HepG2 (cell line): ENCODE measurements at regions not wholly inside any gene's neighbourhood (a gene's known extent, or its start where the extent isn't known, plus 50 kb on each side); places are given as distances from the start of the nearest gene placed in this dataset.

Experiments used
- ATAC-seq: fragments of 200-7000 bp; cut with Tn5 transposase; 3 replicates; pipeline ENCODE4 v1.9.1; 2020; ENCODE audit warnings: mild to moderate bottlenecking, moderate library complexity
- BruUV-seq: library from RNA; stranded (reverse); fragments of 400-500 nt; replicated peaks from 2 replicates; lab custom pipeline; 2021; lab: Mats Ljungman, UMichigan
- CTCF ChIA-PET: fragments of 300-600 bp; formaldehyde crosslinking; extraction: SDS; loops from one replicate; lab custom pipeline; 2021; ENCODE audit warnings: low total read pairs, inconsistent platforms, low intra/inter-chr PET ratio; lab: Yijun Ruan, JAX
- POLR2A ChIA-PET: fragments of 350-600 bp; sonication (Branson Sonifier 250); formaldehyde crosslinking; loops from one replicate; lab custom pipeline; 2020; ENCODE audit warnings: antibody characterized with exemption, inconsistent platforms; lab: Yijun Ruan, JAX
- DNase-seq: peaks from one replicate; pipeline ENCODE4 v3.0.0-alpha.2; 2015; ENCODE audit warnings: low spot score
- FAIRE-seq: peaks from 3 replicates; lab custom pipeline; 2011; peaks lifted over from hg19 to GRCh38; lab: Jason Lieb, UNC
- H2AFZ ChIP-seq: one replicate; pipeline ENCODE4 v1.6.1; 2011; ENCODE audit warnings: low read length, inconsistent platforms
- H3K27ac ChIP-seq: fragments of 300-600 bp; 3 replicates; pipeline ENCODE4 v1.8.0; 2011; ENCODE audit warnings: mixed run types, mild to moderate bottlenecking, mixed read lengths, low read length, inconsistent platforms; ENCODE audit not compliant: insufficient read depth; ENCODE audit errors: extremely low read length
- H3K27me3 ChIP-seq, 2 experiments: fragments of 200-600 bp in 1 of 2; 2 replicates in 1 of 2; 3 replicates in 1 of 2; pipeline versions ENCODE4 v1.6.0 to v1.8.0; 2011; ENCODE audit warnings: low read length in 2 of 2, mild to moderate bottlenecking in 2 of 2, moderate library complexity in 2 of 2, inconsistent platforms in 1 of 2; ENCODE audit not compliant: insufficient read depth in 2 of 2, control insufficient read depth in 1 of 2
- H3K36me3 ChIP-seq, 2 experiments: fragments of 200-600 bp in 1 of 2; replicated peaks in 1 of 2; 2 replicates in 1 of 2; 3 replicates in 1 of 2; pipeline versions ENCODE4 v1.5.1 to v1.8.0; 2011; ENCODE audit warnings: low read length in 2 of 2, inconsistent platforms in 1 of 2; ENCODE audit not compliant: insufficient read depth in 2 of 2, control insufficient read depth in 1 of 2
- H3K4me1 ChIP-seq: 2 replicates; pipeline ENCODE4 v1.5.1; 2012; ENCODE audit warnings: low read length, inconsistent platforms; ENCODE audit not compliant: insufficient read depth
- H3K4me2 ChIP-seq: 2 replicates; pipeline ENCODE4 v1.6.0; 2011; ENCODE audit warnings: low read depth, low read length, inconsistent platforms
- H3K4me3 ChIP-seq, 3 experiments: fragments of 200-600 bp in 1 of 3; sonication (generic), shearing (Covaris generic) in 1 of 3; replicated peaks in 1 of 3; 2 replicates each; pipeline ENCODE4 v1.5.1; 2011 to 2016; ENCODE audit warnings: low read length in 3 of 3, inconsistent platforms in 2 of 3, low read depth in 2 of 3, mild to moderate bottlenecking in 2 of 3, control low read depth in 1 of 3, mixed read lengths in 1 of 3; ENCODE audit not compliant: insufficient read depth in 1 of 3
- H3K79me2 ChIP-seq: one replicate; pipeline ENCODE4 v1.6.1; 2011; ENCODE audit warnings: low read length, inconsistent platforms; ENCODE audit not compliant: insufficient read depth
- H3K9ac ChIP-seq: 2 replicates; pipeline ENCODE4 v1.6.0; 2011; ENCODE audit warnings: mild to moderate bottlenecking, low read depth, low read length, inconsistent platforms; ENCODE audit not compliant: insufficient read depth
- H3K9me3 ChIP-seq: 2 replicates; pipeline ENCODE4 v1.5.1; 2012; ENCODE audit warnings: mild to moderate bottlenecking, low read length
- H4K20me1 ChIP-seq: 2 replicates; pipeline ENCODE4 v1.6.0; 2011; ENCODE audit warnings: inconsistent platforms, mild to moderate bottlenecking, low read length, moderate library complexity; ENCODE audit not compliant: insufficient read depth
- KDM3A ChIP-seq: IDR thresholded peaks from 2 replicates; pipeline ENCODE4 v1.6.1; 2018; ENCODE audit warnings: low read depth, missing compliant biosample characterization
- MYNN ChIP-seq: sonication (generic); formaldehyde crosslinking; IDR thresholded peaks from 2 replicates; pipeline ENCODE4 v1.4.0; 2020; ENCODE audit warnings: mild to moderate bottlenecking, low read depth, missing genetic modification reagents
- NFKBIZ ChIP-seq: IDR thresholded peaks from 2 replicates; pipeline ENCODE4 v1.6.1; 2018; ENCODE audit warnings: missing genetic modification reagents, missing compliant biosample characterization
- NPAS2 ChIP-seq: sonication (generic); formaldehyde crosslinking; IDR thresholded peaks from 2 replicates; pipeline ENCODE4 v1.8.0; 2022; ENCODE audit warnings: mild to moderate bottlenecking, missing genetic modification reagents, borderline replicate concordance
- SUZ12 ChIP-seq: fragments of 150-350 bp; IDR thresholded peaks from 2 replicates; pipeline ENCODE4 v1.6.1; 2014; ENCODE audit warnings: low read depth, low read length
- ZMYM4 ChIP-seq: sonication (generic); formaldehyde crosslinking; IDR thresholded peaks from 2 replicates; pipeline ENCODE4 v1.8.1; 2023; ENCODE audit warnings: mild to moderate bottlenecking, missing genetic modification reagents
- ZNF598 ChIP-seq: sonication (generic); formaldehyde crosslinking; IDR thresholded peaks from 2 replicates; pipeline ENCODE4 v1.5.1; 2020; ENCODE audit warnings: mild to moderate bottlenecking, missing genetic modification reagents, borderline replicate concordance
- WGBS: methylation state at CpG from one replicate; pipeline ENCODE4 v1.1.6; 2017; ENCODE audit warnings: low lambda C conversion rate; 5-methylcytosine and 5-hydroxymethylcytosine counted together
- in situ Hi-C: cut with HindIII; loops from 2 replicates; pipeline ENCODE4 v1.10.0; 2017; ENCODE audit warnings: low pct_unique_long_range_greater_than_20kb; ENCODE audit not compliant: extremely low pct_ligation_motif_present
- intact Hi-C: fragments of 100-400 bp; cut with micrococcal nuclease; formaldehyde crosslinking; loops from one replicate; pipeline ENCODE4 v1.10.0; 2022; ENCODE audit not compliant: unreplicated experiment
- TF ChIP-seq, protein P1 (sequence below): sonication (generic); formaldehyde crosslinking; IDR thresholded peaks from 2 replicates; pipeline ENCODE4 v1.8.1; 2023; ENCODE audit warnings: mild to moderate bottlenecking, missing genetic modification reagents
- TF ChIP-seq, protein P2 (sequence below): sonication (generic); formaldehyde crosslinking; IDR thresholded peaks from 2 replicates; pipeline ENCODE4 v1.4.0; 2020; ENCODE audit warnings: missing genetic modification reagents, borderline replicate concordance
- TF ChIP-seq, protein P3 (sequence below): IDR thresholded peaks from 2 replicates; pipeline ENCODE4 v1.6.1; 2016; ENCODE audit warnings: mild to moderate bottlenecking, missing biosample characterization, missing genetic modification reagents
- TF ChIP-seq, protein P4 (sequence below): sonication (generic); formaldehyde crosslinking; IDR thresholded peaks from 2 replicates; pipeline ENCODE4 v1.5.0; 2020; ENCODE audit warnings: mild to moderate bottlenecking, missing genetic modification reagents, moderate library complexity

GRCh38 chr4:110914791-110915190 lies 291.9 kb upstream of the PITX2 start:
- Histone ChIP-seq H3K9ac (no peak overlapping the region), H3K27me3 (no peaks in the 10 kb centered on the region), H3K27ac (no peak overlapping the region), H3K79me2 (no peaks in the 10 kb centered on the region), H3K4me3 (no peak overlapping the region), H3K4me1 (no peaks in the 10 kb centered on the region), H4K20me1 (no peaks in the 10 kb centered on the region), H3K4me2 (no peak overlapping the region), H3K9me3 (no peaks in the 10 kb centered on the region), H2AFZ (no peak overlapping the region), H3K36me3 (no peaks in the 10 kb centered on the region)
- FAIRE-seq (no peak), DNase-seq (no peak), ATAC-seq (no peak)
- intact Hi-C loops = no loop called here
- ChIA-PET POLR2A (no interaction called here), CTCF (no interaction called here)
- no TSS peak for BruUV-seq
- in situ Hi-C loops = no loop called here
- TF ChIP-seq, protein P1, sequence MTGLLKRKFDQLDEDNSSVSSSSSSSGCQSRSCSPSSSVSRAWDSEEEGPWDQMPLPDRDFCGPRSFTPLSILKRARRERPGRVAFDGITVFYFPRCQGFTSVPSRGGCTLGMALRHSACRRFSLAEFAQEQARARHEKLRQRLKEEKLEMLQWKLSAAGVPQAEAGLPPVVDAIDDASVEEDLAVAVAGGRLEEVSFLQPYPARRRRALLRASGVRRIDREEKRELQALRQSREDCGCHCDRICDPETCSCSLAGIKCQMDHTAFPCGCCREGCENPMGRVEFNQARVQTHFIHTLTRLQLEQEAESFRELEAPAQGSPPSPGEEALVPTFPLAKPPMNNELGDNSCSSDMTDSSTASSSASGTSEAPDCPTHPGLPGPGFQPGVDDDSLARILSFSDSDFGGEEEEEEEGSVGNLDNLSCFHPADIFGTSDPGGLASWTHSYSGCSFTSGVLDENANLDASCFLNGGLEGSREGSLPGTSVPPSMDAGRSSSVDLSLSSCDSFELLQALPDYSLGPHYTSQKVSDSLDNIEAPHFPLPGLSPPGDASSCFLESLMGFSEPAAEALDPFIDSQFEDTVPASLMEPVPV (CRISPR knock-in tag) = no peak
- WGBS = 7% methylated on average over 3 of the region's 3 CpGs

DNA sequence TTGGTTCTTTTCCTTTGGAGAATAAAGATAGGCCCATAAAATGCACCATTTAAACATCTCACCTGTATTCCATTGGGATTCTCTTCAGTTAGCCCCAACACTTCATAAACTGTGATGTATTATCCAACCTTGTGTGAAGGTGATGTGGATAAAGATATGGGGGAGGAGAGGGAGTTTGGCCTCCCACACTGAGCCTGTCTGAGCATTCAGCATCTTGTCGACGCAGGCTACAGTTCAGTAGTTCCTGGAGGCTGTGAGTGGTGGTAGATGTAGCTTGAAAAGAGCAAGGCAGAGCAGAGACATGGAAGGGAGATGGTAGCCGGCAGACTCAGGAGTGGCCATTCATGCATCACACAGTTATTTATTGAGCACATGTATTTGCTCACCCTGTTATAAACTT lies 292.4 kb upstream of the PITX2 start:
- no TSS peak for BruUV-seq
- H3K9me3 ChIP-seq = no peaks in the 10 kb centered on the region
- H3K4me3 ChIP-seq = no peak overlapping the region
- 2% methylated on average over 3 of the region's 3 CpGs for WGBS
- CTCF ChIA-PET = no interaction called here
- no peak overlapping the region for H3K27ac ChIP-seq
- DNase-seq (no peak), FAIRE-seq (no peak), ATAC-seq (no peak)
- H3K27me3 ChIP-seq = no peaks in the 10 kb centered on the region
- TF ChIP-seq MYNN (CRISPR knock-in tag) (no peak), SUZ12 (no peak), ZNF598 (CRISPR knock-in tag) (no peak), NPAS2 (CRISPR knock-in tag) (no peak), ZMYM4 (CRISPR knock-in tag) (no peak), KDM3A (CRISPR knock-in tag) (no peak), NFKBIZ (CRISPR knock-in tag) (no peak)
- TF ChIP-seq, protein P2, sequence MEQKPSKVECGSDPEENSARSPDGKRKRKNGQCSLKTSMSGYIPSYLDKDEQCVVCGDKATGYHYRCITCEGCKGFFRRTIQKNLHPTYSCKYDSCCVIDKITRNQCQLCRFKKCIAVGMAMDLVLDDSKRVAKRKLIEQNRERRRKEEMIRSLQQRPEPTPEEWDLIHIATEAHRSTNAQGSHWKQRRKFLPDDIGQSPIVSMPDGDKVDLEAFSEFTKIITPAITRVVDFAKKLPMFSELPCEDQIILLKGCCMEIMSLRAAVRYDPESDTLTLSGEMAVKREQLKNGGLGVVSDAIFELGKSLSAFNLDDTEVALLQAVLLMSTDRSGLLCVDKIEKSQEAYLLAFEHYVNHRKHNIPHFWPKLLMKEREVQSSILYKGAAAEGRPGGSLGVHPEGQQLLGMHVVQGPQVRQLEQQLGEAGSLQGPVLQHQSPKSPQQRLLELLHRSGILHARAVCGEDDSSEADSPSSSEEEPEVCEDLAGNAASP (CRISPR knock-in tag) = no peak
- TF ChIP-seq, protein P3, sequence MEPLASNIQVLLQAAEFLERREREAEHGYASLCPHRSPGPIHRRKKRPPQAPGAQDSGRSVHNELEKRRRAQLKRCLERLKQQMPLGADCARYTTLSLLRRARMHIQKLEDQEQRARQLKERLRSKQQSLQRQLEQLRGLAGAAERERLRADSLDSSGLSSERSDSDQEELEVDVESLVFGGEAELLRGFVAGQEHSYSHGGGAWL = no peak
- TF ChIP-seq, protein P4, sequence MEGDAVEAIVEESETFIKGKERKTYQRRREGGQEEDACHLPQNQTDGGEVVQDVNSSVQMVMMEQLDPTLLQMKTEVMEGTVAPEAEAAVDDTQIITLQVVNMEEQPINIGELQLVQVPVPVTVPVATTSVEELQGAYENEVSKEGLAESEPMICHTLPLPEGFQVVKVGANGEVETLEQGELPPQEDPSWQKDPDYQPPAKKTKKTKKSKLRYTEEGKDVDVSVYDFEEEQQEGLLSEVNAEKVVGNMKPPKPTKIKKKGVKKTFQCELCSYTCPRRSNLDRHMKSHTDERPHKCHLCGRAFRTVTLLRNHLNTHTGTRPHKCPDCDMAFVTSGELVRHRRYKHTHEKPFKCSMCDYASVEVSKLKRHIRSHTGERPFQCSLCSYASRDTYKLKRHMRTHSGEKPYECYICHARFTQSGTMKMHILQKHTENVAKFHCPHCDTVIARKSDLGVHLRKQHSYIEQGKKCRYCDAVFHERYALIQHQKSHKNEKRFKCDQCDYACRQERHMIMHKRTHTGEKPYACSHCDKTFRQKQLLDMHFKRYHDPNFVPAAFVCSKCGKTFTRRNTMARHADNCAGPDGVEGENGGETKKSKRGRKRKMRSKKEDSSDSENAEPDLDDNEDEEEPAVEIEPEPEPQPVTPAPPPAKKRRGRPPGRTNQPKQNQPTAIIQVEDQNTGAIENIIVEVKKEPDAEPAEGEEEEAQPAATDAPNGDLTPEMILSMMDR (CRISPR knock-in tag) = no peak
- no peak overlapping the region for H3K4me2 ChIP-seq
- no peaks in the 10 kb centered on the region for H3K36me3 ChIP-seq
- no peak overlapping the region for H2AFZ ChIP-seq
- in situ Hi-C loops (no loop called here), intact Hi-C loops (no loop called here)
- H3K79me2 ChIP-seq = no peaks in the 10 kb centered on the region
- no peaks in the 10 kb centered on the region for H4K20me1 ChIP-seq
- H3K4me1 ChIP-seq = no peaks in the 10 kb centered on the region
- H3K9ac ChIP-seq = no peak overlapping the region
- POLR2A ChIA-PET = no interaction called here
